ENCODE measurements at regions not wholly inside any gene's neighbourhood (a gene's known extent, or its start where the extent isn't known, plus 50 kb on each side); places are given as distances from the start of the nearest gene placed in this dataset.
"Not testable (repeated sequence)": the region's sequence is repeated elsewhere in the genome, so short reads cannot be mapped to it uniquely, and the experiment has no call there.

DNA sequence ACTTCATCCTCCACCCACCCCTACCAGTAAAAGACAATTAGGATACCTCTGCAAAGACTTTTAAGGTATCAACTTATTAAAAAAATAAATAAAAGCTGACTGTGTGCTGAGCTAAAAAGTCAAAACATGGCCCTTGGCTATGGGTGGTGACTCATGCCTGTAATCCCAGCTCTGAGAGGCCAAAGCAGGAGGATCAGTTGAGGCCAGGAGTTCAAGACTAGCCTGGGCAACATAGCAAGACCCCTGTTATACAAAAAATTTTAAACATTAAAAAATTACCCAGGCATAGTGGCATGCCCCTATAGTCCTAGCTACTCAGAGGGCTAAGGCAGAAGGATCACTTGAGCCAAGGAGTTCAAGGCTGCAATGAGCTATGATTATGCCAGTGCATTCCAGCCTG is 110.8 kb upstream of the FOXN2 start:
- DNase-seq (ENCODE audit: extremely low read depth in 1 of 11, low read depth in 9 of 11, low spot score in 4 of 11) = no peak

DNA sequence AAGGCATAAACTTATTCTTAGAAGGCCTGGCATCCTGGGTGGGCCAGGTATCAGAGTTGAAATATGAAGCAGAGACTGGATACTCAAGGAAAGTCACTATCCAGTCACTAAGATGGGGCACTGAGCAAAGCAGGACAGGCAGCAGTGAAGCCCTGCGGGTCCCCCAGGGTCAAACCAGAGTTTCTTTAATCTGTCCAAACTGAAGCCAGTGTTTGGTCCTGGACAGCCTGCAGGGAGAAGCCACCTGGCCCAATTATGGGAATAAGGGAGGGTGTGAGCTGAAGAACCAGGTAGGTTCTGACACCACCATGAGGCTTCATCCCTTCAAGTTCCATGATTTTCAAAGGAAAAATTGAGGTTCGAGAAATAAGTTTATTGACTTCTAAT is 109.7 kb upstream of the FOXN2 start:
- DNase-seq (ENCODE audit: extremely low read depth in 1 of 11, low read depth in 9 of 11, low spot score in 4 of 11) = no peak

DNA sequence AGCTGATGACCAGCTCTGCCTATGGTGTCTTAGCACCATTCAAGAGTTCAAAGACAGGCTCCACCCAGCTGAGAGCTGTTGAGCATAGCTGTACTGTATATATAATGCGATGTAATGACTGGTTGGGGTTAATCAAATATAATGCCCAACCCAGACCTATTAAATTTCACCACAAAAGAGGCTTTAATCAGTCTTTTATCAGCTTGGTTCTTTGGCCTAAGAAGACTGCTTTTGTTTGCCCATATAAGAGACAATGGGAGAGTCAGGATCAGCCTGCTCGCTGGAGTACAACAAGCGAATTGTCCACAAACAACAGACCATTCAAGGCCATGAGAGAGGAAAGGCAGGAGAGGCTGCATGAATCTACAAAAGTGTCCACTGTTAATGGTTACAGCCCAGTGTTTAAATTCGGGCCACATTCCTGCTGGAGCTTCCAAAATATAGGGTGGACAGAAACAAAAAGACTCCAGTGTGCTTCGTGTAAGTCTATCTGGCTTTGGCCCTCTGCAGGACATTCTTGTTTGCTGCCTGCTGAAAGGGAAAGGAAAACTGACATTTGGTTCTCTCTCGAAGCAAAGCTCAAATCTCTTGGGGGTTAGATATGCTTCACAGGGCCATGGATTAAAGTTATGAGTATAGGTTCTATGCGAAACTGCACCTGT is 109.2 kb upstream of the FOXN2 start:
- DNase-seq (ENCODE audit: extremely low read depth in 1 of 11, low read depth in 9 of 11, low spot score in 4 of 11) = no peak

DNA sequence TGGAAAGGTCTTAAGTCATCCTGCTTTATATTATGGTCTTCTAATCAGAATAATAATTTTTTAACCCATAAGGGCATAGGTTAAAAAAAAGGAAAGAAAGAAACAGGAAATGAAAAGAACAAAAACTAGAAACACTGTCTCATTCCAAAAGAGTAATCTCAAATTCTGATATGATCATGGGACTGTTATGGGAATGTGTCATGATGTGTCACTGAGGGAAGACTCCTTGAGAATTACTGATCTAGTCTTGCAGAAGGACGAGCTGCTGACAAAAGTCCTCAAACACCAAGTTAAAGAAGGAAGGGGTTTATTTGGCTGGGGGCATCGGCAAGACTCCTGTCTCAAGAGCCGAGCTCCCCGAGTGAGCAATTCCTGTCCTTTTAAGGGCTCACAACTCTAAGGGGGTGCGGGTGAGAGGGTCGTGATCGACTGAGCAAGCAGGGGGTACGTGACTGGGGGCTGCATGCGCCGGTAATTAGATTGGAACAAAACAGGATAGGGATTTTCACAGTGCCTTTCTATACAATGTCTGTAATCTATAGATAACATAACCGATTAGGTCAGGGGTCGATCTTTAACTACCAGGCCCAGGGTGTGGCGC is 108.3 kb upstream of the FOXN2 start:
- DNase-seq (ENCODE audit: extremely low read depth in 1 of 11, low read depth in 9 of 11, low spot score in 4 of 11) = not testable (repeated sequence)

DNA sequence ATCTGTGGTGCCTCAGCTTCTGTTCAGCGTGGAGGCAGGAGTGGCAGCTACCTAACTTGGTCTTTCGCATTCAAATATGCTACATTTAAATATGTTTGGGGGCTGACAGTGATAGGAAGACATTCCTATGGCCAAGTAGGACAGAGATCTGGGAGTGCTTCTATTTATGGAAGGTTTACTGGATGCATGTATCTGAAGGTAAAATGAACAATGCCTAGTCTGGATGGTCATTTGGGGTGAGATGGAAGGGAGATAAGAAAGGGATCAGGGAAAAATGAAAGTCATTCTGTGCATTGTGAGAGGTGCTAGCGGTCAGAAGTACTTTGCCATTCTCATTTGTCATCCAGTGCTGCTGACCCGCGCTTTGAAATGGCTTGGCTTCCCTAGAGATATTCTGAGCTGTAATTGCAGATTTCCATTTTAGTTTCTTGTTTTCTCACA is 107.3 kb upstream of the FOXN2 start:
- no peak for DNase-seq (ENCODE audit: extremely low read depth in 1 of 11, low read depth in 9 of 11, low spot score in 4 of 11)

DNA sequence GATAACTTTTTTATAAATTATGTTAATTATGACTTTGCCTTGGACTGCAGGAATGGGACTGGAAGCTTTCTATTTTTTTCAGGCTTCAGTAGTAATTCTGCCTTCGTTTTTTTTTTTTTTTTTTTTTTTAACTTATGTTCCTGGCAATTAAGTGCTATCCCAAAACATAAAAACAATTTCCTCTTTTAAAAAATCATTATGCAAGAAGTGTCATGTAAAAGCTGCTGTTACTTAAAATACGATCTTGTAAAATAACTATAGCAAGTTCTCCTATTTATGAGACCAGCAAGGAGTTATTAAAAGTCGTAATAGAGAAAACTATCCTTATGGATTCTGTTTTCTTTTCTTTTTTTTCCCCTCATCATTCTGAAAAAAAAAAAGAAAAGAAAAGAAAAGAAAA is 106.6 kb upstream of the FOXN2 start:
- DNase-seq (ENCODE audit: extremely low read depth in 1 of 11, low read depth in 9 of 11, low spot score in 4 of 11) = peak in 1 of 11 donors; percentile 7

DNA sequence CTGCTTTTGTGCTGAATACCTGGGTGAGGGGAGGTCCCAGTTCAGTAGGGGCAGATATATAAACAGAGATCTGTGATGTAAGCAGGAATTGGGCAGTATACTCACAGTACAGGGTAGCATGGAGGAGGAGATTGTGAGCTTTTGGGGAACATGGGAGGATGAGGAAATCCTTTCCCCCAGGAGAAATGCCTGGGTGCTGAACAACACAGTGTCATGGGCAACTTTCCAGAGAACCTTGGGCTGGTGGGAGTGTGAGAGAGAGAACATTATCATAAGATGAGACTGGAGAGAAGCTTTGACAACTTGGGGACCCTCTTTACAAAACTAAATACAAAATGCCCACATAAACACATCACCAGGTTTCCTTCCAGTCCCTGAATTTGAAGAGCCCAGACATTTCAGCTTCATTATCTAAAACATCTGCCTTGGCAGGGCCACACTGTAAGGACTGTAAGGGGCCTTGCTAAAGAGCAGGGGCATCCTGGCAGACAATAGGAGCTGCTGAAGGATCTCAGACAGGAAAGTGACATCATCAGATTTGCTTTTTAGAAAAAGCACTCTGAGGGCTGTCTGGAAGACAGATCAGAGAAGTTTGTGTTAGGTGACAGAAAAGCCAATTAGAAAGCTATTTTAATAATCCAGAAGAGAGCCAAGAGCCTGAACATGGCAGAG is 105.1 kb upstream of the FOXN2 start:
- DNase-seq (ENCODE audit: extremely low read depth in 1 of 11, low read depth in 9 of 11, low spot score in 4 of 11) = no peak

DNA sequence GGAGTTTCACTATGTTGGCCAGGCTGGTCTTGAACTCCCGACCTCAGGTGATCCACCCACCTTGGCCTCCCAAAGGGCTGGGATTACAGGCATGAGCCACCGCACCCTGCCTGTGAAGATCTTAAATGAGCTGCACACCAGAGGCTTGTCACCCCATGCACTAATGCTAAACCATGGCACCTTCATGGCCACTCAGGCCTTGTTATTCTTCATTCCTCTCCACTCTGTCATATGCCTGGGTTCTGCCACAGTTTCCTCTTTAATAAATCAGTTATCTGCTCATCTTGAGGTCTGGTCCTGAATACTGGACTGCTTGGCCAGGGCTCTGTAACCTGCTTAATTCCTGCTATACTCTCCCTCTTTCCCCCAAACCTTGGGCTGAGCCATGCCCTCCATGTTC is 104.3 kb upstream of the FOXN2 start:
- no peak for DNase-seq (ENCODE audit: extremely low read depth in 1 of 11, low read depth in 9 of 11, low spot score in 4 of 11)

DNA sequence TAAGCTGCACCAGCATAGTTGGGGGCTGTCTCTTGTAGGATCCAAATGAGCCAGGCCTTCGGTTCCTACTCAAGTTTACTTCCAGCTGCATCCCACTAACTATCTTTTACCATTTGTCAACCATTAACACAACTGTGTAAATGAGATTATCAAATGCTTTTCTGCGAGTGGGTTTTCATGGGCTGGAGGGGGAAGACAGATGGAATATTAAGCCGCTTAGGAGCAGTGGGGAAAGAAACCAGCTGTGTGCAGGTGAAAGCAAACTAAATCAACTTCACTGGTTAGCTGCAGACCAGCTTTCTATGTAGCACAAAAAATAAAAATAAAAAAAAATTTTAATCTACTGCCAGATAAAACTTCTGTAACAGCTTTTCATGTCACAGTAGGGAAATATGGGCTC is 100.8 kb upstream of the FOXN2 start:
- no peak for DNase-seq (ENCODE audit: extremely low read depth in 1 of 11, low read depth in 9 of 11, low spot score in 4 of 11)

DNA sequence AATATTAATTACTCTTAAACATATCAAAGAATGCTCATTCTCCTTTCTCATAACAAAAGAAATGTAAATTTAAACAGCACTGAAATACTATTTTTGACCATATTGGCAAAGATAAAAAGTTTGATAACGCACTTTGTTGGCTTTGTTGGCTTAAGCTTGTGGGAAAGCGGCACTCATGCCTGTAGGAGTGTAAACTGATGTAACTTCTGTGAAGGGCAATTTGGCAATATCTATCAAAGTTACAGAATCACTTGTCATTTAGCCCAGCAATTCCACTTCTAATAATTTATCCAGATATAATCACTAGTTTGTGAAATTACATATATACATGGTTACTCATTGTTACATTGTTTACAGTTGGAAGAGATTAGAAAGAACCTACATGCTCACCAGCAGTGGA is 96.3 kb upstream of the FOXN2 start:
- DNase-seq (ENCODE audit: extremely low read depth in 1 of 11, low read depth in 9 of 11, low spot score in 4 of 11) = no peak

DNA sequence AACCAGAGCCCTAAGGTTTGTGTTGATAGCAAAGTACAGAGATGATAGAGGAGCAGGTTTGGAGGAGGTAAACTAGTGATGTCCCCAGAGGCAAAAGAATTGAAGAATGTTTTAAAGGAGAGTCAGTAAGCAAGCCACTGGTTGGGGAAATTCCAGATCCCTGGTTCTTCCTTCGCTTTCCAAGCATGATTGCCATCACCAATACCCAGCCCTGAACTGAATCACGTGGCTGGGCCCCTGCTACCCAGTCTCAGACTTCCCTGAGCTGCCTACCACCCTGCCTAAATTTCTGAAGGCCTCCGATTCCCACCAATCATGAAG is 95.3 kb upstream of the FOXN2 start:
- no peak for DNase-seq (ENCODE audit: extremely low read depth in 1 of 11, low read depth in 9 of 11, low spot score in 4 of 11)

DNA sequence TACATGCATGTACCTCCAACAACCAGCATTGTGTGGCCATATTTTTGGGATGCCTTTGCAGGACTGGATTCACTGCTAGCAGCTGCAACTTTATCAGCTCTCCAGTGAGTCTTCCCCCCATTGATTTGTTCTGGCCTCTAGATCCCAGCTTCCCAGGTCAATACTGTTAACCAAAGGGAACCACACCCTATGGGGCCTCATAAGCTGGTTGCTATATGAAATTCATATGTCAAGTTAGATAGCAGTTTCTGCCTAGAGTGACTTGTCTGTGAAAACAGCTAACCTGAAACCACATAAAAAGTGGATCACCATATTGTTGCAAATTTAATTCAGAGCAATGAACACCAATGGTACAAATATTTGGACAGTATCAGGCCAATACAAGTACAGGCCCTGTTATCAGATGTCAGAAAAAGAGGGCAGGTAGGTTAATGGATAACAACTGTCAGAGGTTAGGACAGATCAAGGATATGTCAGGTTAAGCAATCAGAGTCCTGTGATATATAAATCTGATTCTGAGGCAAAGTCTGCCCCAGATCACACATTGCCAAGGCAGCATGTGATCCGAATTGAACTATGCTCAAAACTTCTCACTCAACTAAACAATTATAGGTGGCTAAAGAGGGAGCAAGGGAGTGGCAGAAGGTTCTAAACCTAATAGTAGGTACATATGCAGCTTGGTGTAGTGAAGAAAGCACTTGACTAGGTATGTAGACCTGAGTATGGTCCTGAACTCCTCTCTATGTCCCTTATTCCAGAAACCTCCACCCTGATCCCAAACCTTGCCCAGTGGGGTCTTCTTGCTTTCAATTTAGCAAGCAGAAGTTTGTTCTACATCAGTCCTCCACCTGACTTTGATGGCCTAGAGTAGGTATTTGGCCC is 94.7 kb upstream of the FOXN2 start:
- no peak for DNase-seq (ENCODE audit: extremely low read depth in 1 of 11, low read depth in 9 of 11, low spot score in 4 of 11)

DNA sequence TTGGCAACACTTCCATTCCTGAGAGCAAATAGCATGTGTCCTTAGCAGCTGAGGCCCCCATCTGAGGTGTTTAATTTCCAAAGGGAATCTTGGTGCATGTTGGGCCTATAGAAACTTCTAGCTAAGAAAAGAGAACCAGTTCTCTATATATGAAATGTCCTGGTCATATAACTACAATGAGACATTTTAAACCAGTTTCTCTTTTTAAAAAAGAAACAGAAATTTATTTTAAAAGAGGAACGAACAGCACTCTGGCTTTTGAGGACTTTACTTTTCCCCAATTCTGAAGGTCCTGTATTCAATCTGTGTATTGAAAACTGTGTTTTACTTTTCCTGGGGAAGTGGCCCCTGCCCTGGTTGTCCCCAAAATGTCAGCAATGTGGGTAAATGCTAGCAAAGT is 94.0 kb upstream of the FOXN2 start:
- no peak for DNase-seq (ENCODE audit: extremely low read depth in 1 of 11, low read depth in 9 of 11, low spot score in 4 of 11)

DNA sequence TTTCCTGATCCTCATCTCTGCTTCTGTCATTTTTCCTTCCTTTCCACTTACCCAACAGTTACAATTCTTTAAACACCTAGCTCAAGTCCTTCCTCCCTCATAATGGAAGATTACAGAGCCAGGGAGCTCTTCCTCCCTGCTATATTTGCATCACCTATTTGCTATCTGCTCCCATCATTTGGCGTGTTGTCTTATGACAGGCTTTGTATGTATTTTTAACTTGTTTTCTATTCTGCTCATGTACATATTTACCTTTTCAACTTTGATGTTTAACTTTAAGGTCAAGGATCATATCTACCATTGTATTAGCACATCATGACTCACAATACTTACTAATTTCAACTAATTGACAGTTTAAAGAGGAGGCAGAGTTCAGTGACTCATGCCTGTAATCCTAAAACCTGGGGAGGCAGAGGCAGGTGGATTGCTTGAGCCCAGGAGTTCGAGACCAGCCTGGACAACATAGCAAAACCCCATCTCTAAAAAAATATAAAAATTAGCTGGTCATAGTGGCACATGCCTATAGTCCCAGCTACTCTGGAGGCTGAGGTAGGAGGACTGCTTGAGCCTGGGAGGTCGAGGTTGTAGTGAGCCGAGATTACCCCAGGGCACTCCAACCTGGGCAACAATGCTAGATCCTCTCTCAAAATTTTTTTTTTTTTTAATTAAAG is 92.5 kb upstream of the FOXN2 start:
- DNase-seq (ENCODE audit: extremely low read depth in 1 of 11, low read depth in 9 of 11, low spot score in 4 of 11) = no peak

DNA sequence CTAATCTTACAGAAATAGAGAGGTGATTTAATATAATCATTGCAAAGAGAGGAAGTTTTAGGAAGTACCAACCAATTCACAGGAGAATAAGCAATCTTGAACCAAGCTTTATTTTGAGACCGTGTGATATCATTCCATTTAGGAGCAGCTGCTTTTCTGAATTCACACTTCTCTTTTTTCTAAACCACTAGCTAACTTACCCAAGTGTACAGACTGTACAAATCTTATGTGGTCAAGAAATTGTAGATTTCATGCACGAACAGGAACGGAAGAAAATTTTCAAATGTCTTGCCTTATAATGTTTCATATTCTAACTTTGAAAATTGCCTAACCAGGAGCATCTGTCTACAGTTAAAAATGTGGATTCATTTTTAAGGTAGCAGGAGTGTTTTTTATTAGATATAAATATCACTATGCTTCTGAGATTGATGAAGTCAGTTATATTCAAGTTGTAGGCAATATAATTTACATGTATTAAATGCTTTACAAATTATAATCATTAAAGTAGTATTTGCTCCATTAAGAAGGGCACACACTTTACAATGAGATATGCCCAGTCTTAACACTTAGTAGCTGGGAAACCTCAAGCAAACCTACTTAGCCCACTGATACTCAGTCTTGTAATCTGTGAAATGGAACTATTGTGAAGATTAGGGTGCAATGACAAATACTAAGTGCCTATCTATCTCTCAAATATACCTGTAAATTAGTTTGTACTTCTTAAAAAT is 86.7 kb upstream of the FOXN2 start:
- no peak for DNase-seq (ENCODE audit: extremely low read depth in 1 of 11, low read depth in 9 of 11, low spot score in 4 of 11)

DNA sequence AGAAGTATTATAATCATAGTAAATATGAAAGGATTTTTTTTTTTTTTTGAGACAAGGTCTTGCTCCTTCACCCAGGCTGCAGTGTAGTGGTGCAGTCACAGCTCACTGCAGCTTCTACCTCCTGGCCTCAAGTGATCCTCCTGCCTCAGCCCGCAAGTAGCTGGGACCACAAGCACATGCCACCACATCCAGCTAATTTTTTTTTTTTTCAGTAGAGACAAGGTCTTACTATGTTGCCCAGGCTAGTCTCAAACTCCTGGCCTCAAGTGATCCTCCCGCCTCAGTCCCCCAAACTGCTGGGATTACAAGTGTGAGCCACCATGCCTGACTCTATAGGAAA is 86.2 kb upstream of the FOXN2 start:
- no peak for DNase-seq (ENCODE audit: extremely low read depth in 1 of 11, low read depth in 9 of 11, low spot score in 4 of 11)

DNA sequence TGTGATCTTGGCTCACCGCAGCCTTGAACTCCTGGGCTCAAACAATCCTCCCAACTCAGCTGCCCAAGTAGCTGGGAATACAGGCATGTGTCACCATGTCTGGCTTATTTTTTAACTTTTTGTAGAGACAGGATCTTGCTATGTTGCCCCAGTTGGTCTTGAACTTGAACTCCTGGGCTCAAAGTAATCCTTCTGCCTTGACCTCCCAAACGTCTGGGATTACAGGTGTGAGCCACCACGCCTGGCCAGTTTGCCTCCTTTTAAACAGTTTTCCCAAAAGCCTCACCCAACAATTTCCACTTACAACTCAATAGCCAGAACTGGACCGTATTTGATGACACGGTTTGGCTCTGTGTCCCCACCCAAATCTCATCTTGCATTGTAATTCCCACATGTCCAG is 85.4 kb upstream of the FOXN2 start:
- no peak for DNase-seq (ENCODE audit: extremely low read depth in 1 of 11, low read depth in 9 of 11, low spot score in 4 of 11)

DNA sequence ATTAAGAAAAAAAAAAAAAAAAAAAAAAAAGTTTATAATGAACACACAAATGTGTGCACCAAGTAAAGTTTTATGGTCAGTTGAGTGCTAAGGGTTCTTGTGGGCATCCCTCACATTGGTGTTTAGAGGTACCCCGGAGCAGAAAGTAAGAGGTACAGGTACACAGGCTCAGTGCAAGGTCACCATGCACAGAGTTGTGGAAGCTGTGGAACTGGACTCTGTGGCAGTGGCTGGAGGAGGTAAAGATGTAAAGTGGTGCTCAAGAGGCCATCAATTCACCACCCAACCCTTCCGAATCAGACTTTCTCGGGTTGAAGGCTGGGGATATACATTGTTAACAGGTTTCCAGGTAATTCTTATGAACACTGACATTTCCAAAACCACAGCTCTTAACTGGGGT is 83.6 kb upstream of the FOXN2 start:
- DNase-seq (ENCODE audit: extremely low read depth in 1 of 11, low read depth in 9 of 11, low spot score in 4 of 11) = no peak

DNA sequence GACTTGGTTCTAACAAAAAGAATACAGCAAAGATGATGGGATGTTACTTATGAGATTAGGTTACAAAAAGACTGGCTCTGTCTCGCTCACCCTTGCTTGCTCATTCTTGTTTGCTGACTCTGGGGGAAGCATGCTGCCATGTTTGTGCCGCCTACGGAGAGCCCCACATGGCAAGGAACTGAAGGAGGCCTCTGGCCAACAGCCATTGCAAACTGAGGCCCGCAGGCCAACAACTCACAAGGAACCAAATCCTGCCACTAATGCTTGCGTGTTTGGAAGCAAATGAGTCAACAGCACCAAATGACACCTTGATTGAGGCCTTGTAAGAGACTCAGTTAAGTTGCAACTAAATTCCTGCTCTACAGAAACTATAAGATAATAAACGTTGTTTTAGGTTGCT is 82.1 kb upstream of the FOXN2 start:
- DNase-seq (ENCODE audit: extremely low read depth in 1 of 11, low read depth in 9 of 11, low spot score in 4 of 11) = no peak
